Cerebellar cortex (tissue), 1 donor: ENCODE measurements at regions not wholly inside any gene's neighbourhood (a gene's known extent, or its start where the extent isn't known, plus 50 kb on each side); places are given as distances from the start of the nearest gene placed in this dataset.

Experiments
- DNase-seq: peaks from one replicate; pipeline ENCODE4 v3.0.0-alpha.2; 2015; ENCODE audit warnings: low spot score

DNA sequence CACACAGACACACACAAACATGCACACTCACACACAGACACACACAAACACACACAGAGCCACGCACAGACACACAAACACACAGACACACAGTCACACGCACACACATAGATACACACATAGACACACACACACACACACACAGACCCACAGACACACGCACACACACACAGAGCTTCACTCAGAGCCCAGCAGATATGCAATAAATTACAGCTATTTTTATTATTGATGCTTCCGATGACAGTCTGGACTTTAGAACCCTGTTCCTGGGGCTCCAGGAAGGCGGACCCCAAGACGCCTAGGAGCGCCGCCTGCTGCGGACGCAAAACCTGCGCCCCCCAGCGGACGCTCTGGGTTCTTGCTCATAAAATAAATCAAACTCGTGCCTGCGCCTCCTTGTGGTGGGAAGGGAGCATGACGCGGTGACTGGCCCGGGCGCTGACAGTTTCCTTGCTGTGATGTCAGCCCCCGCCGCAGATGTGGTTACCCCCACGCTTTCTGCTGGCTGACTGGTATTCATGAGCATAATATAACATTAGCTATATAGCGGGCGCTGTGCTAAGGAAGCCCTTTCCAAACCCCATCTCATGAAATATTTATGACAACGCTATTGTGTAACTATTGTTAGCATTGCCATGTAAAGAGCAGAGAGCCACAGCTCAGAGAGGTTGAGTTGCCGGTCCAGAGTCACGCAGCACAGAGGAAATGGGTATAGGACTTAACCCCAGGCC, 64.4 kb upstream of the TM9SF2 start:
- DNase-seq = peak; percentile 67

DNA sequence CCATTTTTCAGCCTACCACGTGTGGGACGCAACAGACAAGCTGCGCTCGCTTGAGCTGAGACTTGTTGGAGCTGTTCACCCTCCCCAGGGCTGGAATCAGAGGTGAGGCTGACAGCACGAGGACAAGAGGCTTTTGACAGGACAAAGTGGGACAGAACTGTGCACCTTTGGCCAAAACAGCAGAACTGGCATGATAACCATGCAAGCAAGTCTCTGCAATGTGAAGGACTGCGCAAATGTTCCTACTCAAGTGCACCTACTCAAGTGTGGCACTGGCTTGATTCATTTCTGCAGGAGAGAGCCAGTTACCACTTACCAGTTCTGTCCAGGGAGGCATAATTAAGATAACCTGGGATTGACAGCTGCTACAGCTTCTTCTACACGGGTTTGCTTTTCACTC, 62.2 kb upstream of the TM9SF2 start:
- no peak for DNase-seq

DNA sequence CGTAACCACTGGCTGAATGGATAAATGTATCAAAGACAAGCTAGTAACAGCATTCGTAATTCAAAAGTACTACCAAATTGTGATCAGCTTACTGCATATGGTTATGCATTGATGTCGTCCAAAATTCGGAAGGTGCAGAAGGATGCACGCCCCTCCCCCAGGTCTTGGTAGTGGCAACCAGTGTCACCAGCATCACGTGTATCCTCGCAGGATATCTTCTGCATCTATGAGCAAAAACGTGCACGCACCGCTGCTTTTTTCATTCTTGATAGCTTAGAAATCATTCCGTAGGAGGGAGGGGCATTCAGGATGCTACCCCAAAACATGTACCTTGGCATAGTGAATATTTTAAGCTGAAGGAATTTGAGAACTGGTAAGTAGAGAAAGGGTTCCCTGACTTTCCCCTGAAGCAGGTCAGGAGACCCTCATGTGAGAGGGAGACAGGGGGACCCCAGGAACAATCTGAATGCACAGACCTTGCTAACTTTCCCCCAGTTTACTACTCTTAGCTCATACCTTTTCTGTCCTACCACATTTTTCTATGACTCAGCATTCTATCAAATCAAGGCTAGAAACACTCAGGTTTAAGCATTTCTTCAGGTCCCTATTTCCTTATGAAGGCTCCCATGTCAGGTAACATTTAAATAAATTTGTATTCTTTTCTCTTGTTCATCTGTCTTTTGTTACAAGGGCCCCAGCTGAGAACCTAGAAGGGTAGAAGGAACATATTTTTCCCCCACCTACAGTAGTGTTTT, 61.2 kb upstream of the TM9SF2 start:
- no peak for DNase-seq

DNA sequence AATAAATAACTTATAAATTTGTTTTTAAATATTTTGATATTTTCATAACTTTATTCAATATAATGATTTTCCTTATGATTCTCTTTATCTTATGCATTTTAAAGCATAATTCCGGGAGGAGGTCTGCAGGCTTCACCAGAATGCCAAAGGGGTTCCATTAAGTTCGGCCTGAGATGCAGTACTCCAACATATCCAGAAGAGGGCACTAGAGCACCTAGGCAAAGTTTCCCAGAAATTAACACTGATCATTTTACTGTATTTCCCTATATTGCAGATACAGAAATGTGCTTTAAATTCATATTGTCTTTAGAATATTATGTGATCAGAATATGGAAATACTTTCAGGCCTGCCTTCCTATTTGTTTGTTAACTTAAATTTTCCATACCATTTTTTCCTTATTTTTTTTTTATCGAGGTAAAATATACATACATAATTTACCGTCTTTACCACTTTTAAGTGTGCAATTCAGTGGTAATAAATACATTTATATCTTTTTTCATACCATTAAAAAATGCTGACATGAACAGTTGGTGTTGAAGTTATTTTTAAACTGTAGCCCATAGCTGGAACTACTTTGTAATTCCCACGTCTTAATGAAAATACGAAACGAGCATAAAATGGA, 58.9 kb upstream of the TM9SF2 start:
- peak; percentile 59 for DNase-seq

DNA sequence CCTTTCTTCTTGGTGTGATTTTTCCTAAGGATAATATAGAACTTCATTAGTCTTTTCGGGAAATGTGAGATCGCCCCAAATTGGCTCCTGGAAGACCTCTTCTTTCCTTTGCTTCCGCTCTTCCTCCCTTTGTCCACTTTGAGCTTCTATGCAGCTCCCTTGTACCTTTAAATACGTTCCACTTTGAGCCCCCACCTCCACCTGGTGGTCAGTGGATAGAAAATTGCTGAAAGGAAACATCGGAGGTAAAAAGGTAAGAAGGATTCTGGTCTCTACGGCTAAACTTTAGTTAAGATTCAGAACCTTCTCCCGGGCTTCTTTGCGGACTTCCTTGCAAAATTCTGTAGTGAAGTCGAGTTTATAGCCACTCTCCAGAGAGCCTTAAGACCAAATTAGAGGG, 55.0 kb upstream of the TM9SF2 start:
- peak; percentile 34 for DNase-seq

DNA sequence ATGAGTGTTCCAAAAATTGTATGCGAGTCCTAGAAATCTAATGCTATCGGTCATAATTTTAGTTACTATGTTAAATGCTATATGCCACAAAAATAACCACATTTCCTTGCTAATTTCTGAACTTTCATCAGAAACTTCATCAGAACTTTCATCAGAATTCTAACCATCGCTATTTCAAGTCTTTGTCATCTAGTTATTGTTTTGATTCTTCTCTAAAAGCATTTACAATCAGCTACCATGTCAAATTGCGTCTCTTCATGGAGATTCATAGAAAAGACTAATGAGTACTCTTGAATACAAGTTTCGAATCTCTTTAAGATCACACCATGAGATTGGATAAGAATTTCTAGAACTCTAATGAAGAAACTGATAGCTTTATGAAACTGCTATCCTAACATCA, 52.7 kb upstream of the TM9SF2 start:
- DNase-seq = no peak

DNA sequence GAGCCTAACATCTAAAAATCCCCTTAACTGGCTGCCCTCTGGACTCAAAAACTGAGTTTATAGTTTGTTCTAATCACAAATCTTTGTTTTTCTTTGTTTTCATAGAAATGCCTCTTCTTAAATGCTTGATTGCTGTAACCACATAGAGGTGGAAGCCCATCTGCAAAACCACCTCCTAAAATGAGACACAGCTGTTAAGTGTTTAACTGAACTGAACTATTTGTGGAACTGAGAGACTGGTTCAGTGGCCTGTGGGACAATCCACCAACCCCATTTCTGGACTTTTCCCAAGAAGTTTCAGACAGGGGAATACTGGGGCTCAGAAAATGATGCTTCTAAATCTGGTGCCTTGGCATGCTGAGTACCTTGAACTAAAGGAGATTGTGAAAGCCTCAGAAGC, 50.9 kb upstream of the TM9SF2 start:
- DNase-seq = no peak
